Activated CD4-positive, alpha-beta T cell treated with anti-CD3 and anti-CD28 coated beads for 36 hours (primary cell): ENCODE measurements at regions not wholly inside any gene's neighbourhood (a gene's known extent, or its start where the extent isn't known, plus 50 kb on each side); places are given as distances from the start of the nearest gene placed in this dataset.

Source experiments
- ATAC-seq: fragments of 200-7000 bp; cut with Tn5 transposase; one replicate; pipeline ENCODE4 v1.10.0; 2021; ENCODE audit warnings: mild to moderate bottlenecking, moderate library complexity
- CTCF ChIA-PET: fragments of 350-600 bp; sonication (Branson Sonifier 250); formaldehyde crosslinking; loops from one replicate; lab custom pipeline; 2021; ENCODE audit warnings: antibody characterized with exemption; lab: Charles Lee
- POLR2A ChIA-PET: fragments of 350-600 bp; sonication (Branson Sonifier 250); formaldehyde crosslinking; loops from one replicate; lab custom pipeline; 2021; ENCODE audit warnings: antibody characterized with exemption, inconsistent platforms; lab: Charles Lee
- DNase-seq: peaks from one replicate; pipeline ENCODE4 v3.0.0-alpha.2; 2020
- H3K27ac Mint-ChIP-seq: one replicate; pipeline ENCODE4 v1.8.0; 2021; ENCODE audit warnings: mixed read lengths
- H3K27me3 Mint-ChIP-seq: one replicate; pipeline ENCODE4 v1.8.0; 2021; ENCODE audit warnings: mixed read lengths
- H3K36me3 Mint-ChIP-seq: one replicate; pipeline ENCODE4 v1.8.0; 2021; ENCODE audit warnings: low read depth, mixed read lengths
- H3K4me1 Mint-ChIP-seq: one replicate; pipeline ENCODE4 v1.8.0; 2021; ENCODE audit warnings: mixed read lengths
- H3K4me3 Mint-ChIP-seq: one replicate; pipeline ENCODE4 v1.8.0; 2021; ENCODE audit warnings: mild to moderate bottlenecking, moderate library complexity, mixed read lengths
- H3K9me3 Mint-ChIP-seq: one replicate; pipeline ENCODE4 v1.8.0; 2021; ENCODE audit warnings: low read depth, mixed read lengths
- intact Hi-C, 2 experiments: fragments of 100-400 bp; cut with DNase I in 1 of 2; cut with micrococcal nuclease in 1 of 2; formaldehyde crosslinking; loops; one replicate each; pipeline versions ENCODE4 v1.14.2 to v1.15.1; 2022 to 2024; cut with DNase I, micrococcal nuclease

- CTCF ChIA-PET, result no interaction called here
- intact Hi-C loops, result loop anchor here (1.0 to 10.0 kb wide), 4 partner anchors 211 to 805 kb away; no protein-coding TSS in a partner anchor
- Mint-ChIP-seq H3K36me3 (no peaks in the 10 kb centered on the region), H3K27ac (peak overlapping the region; percentile 22), H3K4me1 (peaks cover 13% of the 10 kb centered on the region), H3K9me3 (no peaks in the 10 kb centered on the region), H3K27me3 (peaks cover 2% of the 10 kb centered on the region), H3K4me3 (no peak overlapping the region)
- peak; percentile 49 for DNase-seq
- peak; percentile 83 for ATAC-seq
- POLR2A ChIA-PET, result no interaction called here
Observed at GRCh38 chr4:100823066-100823992, 305.5 kb upstream of the EMCN start.

GRCh38 chr4:100820249-100820648 is 302.4 kb upstream of the EMCN start:
- Mint-ChIP-seq H3K4me3 (no peak overlapping the region), H3K27me3 (peaks cover 4% of the 10 kb centered on the region), H3K4me1 (peaks cover 13% of the 10 kb centered on the region), H3K9me3 (no peaks in the 10 kb centered on the region), H3K36me3 (no peaks in the 10 kb centered on the region), H3K27ac (no peak overlapping the region)
- intact Hi-C loops, result loop anchor here (5.0 to 10.0 kb wide), 2 partner anchors 215 to 728 kb away; no protein-coding TSS in a partner anchor
- ATAC-seq (no peak), DNase-seq (no peak)
- CTCF ChIA-PET, result no interaction called here
- POLR2A ChIA-PET, result no interaction called here

DNA sequence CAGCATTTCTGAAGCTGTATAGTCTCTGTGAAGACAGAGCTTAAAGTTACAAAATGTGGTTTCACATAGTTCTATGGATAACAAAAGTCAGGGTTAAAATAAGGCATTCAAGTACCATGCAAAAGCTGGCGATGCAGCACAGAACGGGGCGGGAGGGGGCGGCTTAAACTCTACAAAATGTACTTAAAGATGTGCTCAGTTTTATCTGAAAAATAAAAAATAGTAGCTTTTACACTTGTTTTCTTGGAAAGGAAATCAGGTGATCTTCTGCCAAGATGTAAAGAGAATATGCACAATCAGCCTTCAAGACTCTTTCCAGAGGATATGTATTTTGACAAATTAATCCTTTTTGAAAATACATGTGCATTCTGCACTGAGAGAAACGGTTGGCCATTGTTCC is 301.7 kb upstream of the EMCN start:
- no peak overlapping the region for H3K4me3 Mint-ChIP-seq
- peaks cover 13% of the 10 kb centered on the region for H3K4me1 Mint-ChIP-seq
- H3K27me3 Mint-ChIP-seq, result peaks cover 6% of the 10 kb centered on the region
- ChIA-PET POLR2A (no interaction called here), CTCF (no interaction called here)
- intact Hi-C loops, result no loop called here
- no peak overlapping the region for H3K27ac Mint-ChIP-seq
- no peaks in the 10 kb centered on the region for H3K36me3 Mint-ChIP-seq
- ATAC-seq, result no peak
- DNase-seq, result no peak
- no peaks in the 10 kb centered on the region for H3K9me3 Mint-ChIP-seq

DNA sequence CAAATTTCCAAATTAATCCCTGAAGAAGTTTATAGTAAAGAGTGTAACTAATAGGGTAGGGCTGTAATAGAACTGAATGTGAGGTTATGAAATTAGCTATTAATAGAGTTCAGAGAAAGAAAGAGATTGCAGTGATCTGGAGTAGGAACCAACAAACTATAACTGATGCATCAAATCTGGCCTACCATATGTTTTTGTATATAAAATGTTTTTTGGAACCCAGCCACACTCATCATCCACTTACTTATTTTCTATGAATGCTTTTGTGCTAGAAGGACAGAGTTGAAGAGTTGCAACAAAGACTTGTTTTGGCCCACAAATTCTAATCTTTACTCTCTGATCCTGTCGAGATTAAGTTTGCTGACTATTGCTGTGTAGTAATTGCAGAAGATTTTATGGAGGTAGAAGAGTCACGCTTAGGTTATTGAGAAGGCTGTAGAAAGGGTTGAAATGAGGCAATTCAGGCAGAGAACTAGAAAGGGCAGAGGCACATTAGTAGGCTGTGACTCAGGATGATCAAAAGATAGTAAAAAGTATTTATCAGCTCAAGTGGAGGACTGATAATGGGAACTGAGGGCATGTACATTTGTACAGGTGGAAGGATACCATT is 298.7 kb upstream of the EMCN start:
- ATAC-seq, result no peak
- Mint-ChIP-seq H3K36me3 (no peaks in the 10 kb centered on the region), H3K4me3 (no peak overlapping the region), H3K4me1 (no peaks in the 10 kb centered on the region), H3K27me3 (peaks cover 6% of the 10 kb centered on the region), H3K9me3 (no peaks in the 10 kb centered on the region), H3K27ac (no peak overlapping the region)
- intact Hi-C loops, result no loop called here
- ChIA-PET CTCF (interaction anchor here (0.6 kb wide), 1 partner anchor 34 kb away, joined by 3 read pairs; no protein-coding TSS in a partner anchor), POLR2A (interaction anchor here (0.6 kb wide), 1 partner anchor 10 kb away, joined by 3 read pairs; no protein-coding TSS in a partner anchor)
- DNase-seq, result no peak

DNA sequence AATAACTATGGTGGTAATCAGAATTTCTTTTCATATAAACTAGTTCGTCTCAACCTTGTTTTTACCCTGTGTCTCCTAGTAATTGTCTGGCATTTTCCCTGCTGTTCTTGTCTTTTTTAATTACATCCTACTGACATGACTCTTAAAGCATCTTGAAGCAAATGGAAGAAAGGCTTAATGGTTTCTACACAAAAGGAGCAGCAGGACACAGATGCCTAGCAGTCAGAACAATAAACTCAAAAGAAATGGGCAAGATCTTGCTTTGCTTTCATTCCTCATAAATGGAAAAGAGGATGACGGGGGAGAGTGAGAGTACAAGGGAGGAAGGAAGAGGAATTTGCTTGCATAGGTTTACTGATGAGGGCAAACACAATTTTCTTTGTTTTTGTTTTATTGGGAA is 293.2 kb upstream of the EMCN start:
- no peaks in the 10 kb centered on the region for H3K9me3 Mint-ChIP-seq
- CTCF ChIA-PET, result no interaction called here
- POLR2A ChIA-PET, result no interaction called here
- H3K36me3 Mint-ChIP-seq, result no peaks in the 10 kb centered on the region
- intact Hi-C loops, result no loop called here
- ATAC-seq (no peak), DNase-seq (no peak)
- no peak overlapping the region for H3K4me3 Mint-ChIP-seq
- H3K27ac Mint-ChIP-seq, result no peak overlapping the region
- peaks cover 10% of the 10 kb centered on the region for H3K27me3 Mint-ChIP-seq
- H3K4me1 Mint-ChIP-seq, result no peaks in the 10 kb centered on the region

GRCh38 chr4:100809506-100809905 is 291.7 kb upstream of the EMCN start:
- DNase-seq (no peak), ATAC-seq (no peak)
- H3K27me3 Mint-ChIP-seq, result peaks cover 7% of the 10 kb centered on the region
- no peaks in the 10 kb centered on the region for H3K36me3 Mint-ChIP-seq
- no peaks in the 10 kb centered on the region for H3K4me1 Mint-ChIP-seq
- no peaks in the 10 kb centered on the region for H3K9me3 Mint-ChIP-seq
- ChIA-PET POLR2A (interaction anchor here (0.6 kb wide), 1 partner anchor 43 kb away, joined by 3 read pairs; no protein-coding TSS in a partner anchor), CTCF (no interaction called here)
- no peak overlapping the region for H3K27ac Mint-ChIP-seq
- H3K4me3 Mint-ChIP-seq, result no peak overlapping the region
- intact Hi-C loops, result no loop called here

GRCh38 chr4:100806988-100807387 is 289.2 kb upstream of the EMCN start:
- Mint-ChIP-seq H3K4me1 (no peaks in the 10 kb centered on the region), H3K36me3 (no peaks in the 10 kb centered on the region), H3K4me3 (no peak overlapping the region), H3K27me3 (peaks cover 4% of the 10 kb centered on the region), H3K9me3 (no peaks in the 10 kb centered on the region), H3K27ac (no peak overlapping the region)
- intact Hi-C loops, result no loop called here
- DNase-seq, result no peak
- POLR2A ChIA-PET, result no interaction called here
- CTCF ChIA-PET, result interaction anchor here (0.9 kb wide), 1 partner anchor 302 kb away, joined by 3 read pairs; no protein-coding TSS in a partner anchor
- ATAC-seq, result no peak

GRCh38 chr4:100805538-100805937 is 287.7 kb upstream of the EMCN start:
- Mint-ChIP-seq H3K4me3 (no peak overlapping the region), H3K27me3 (no peaks in the 10 kb centered on the region), H3K9me3 (no peaks in the 10 kb centered on the region), H3K27ac (no peak overlapping the region), H3K4me1 (no peaks in the 10 kb centered on the region), H3K36me3 (no peaks in the 10 kb centered on the region)
- no peak for DNase-seq
- intact Hi-C loops, result no loop called here
- CTCF ChIA-PET, result no interaction called here
- no peak for ATAC-seq
- POLR2A ChIA-PET, result no interaction called here

- no peak for ATAC-seq
- H3K4me3 Mint-ChIP-seq, result no peak overlapping the region
- H3K27ac Mint-ChIP-seq, result no peak overlapping the region
- H3K4me1 Mint-ChIP-seq, result no peaks in the 10 kb centered on the region
- POLR2A ChIA-PET, result no interaction called here
- CTCF ChIA-PET, result no interaction called here
- DNase-seq, result no peak
- no peaks in the 10 kb centered on the region for H3K9me3 Mint-ChIP-seq
- H3K27me3 Mint-ChIP-seq, result peaks cover 3% of the 10 kb centered on the region
- intact Hi-C loops, result no loop called here
- no peaks in the 10 kb centered on the region for H3K36me3 Mint-ChIP-seq
Observed at GRCh38 chr4:100804576-100805360, 286.9 kb upstream of the EMCN start.

- ChIA-PET POLR2A (no interaction called here), CTCF (no interaction called here)
- no peaks in the 10 kb centered on the region for H3K9me3 Mint-ChIP-seq
- peaks cover 3% of the 10 kb centered on the region for H3K27me3 Mint-ChIP-seq
- intact Hi-C loops, result no loop called here
- DNase-seq, result no peak
- H3K4me3 Mint-ChIP-seq, result no peak overlapping the region
- H3K4me1 Mint-ChIP-seq, result no peaks in the 10 kb centered on the region
- H3K36me3 Mint-ChIP-seq, result no peaks in the 10 kb centered on the region
- no peak for ATAC-seq
- H3K27ac Mint-ChIP-seq, result no peak overlapping the region
Observed at GRCh38 chr4:100803751-100804150, 285.9 kb upstream of the EMCN start.

GRCh38 chr4:100799761-100800539 is 282.1 kb upstream of the EMCN start:
- POLR2A ChIA-PET, result no interaction called here
- no peak for ATAC-seq

More at GRCh38 chr4:100799761-100800539, 282.1 kb upstream of the EMCN start:
- H3K9me3 Mint-ChIP-seq, result no peaks in the 10 kb centered on the region
- peaks cover 5% of the 10 kb centered on the region for H3K27me3 Mint-ChIP-seq
- H3K27ac Mint-ChIP-seq, result no peak overlapping the region
- no peaks in the 10 kb centered on the region for H3K4me1 Mint-ChIP-seq
- no peak for DNase-seq
- no peak overlapping the region for H3K4me3 Mint-ChIP-seq
- H3K36me3 Mint-ChIP-seq, result no peaks in the 10 kb centered on the region
- CTCF ChIA-PET, result no interaction called here
- intact Hi-C loops, result no loop called here
